GM12874 (cell line): ENCODE measurements at regions not wholly inside any gene's neighbourhood (a gene's known extent, or its start where the extent isn't known, plus 50 kb on each side); places are given as distances from the start of the nearest gene placed in this dataset.

Experiments
- TF ChIP-seq, protein P1 (sequence below): IDR thresholded peaks from 2 replicates; pipeline ENCODE4 v1.5.1; 2011; ENCODE audit warnings: low read depth, mild to moderate bottlenecking, control low read depth, low read length, moderate library complexity; ENCODE audit not compliant: insufficient read depth

DNA sequence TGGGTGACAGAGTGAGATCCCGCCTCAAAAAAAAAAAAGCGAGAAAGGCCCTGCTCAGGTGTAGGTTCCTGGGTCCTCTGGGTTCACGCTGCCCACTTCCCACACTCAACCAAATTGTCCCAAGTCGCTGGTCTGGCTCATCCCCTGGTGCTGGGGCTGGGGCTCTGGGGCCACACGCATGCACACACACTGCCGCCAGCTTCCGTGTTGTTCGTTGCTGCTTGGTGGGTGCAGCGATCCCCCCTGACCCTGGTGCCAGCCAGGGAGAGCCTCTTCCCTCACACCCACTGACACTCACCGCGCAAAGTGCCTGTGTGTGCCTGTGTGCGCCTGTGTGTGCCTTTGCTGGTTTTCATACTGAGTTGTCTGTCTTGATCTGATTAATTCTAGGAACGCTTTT, 124.1 kb upstream of the NKX1-1 start:
- TF ChIP-seq, protein P1, sequence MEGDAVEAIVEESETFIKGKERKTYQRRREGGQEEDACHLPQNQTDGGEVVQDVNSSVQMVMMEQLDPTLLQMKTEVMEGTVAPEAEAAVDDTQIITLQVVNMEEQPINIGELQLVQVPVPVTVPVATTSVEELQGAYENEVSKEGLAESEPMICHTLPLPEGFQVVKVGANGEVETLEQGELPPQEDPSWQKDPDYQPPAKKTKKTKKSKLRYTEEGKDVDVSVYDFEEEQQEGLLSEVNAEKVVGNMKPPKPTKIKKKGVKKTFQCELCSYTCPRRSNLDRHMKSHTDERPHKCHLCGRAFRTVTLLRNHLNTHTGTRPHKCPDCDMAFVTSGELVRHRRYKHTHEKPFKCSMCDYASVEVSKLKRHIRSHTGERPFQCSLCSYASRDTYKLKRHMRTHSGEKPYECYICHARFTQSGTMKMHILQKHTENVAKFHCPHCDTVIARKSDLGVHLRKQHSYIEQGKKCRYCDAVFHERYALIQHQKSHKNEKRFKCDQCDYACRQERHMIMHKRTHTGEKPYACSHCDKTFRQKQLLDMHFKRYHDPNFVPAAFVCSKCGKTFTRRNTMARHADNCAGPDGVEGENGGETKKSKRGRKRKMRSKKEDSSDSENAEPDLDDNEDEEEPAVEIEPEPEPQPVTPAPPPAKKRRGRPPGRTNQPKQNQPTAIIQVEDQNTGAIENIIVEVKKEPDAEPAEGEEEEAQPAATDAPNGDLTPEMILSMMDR: no peak

DNA sequence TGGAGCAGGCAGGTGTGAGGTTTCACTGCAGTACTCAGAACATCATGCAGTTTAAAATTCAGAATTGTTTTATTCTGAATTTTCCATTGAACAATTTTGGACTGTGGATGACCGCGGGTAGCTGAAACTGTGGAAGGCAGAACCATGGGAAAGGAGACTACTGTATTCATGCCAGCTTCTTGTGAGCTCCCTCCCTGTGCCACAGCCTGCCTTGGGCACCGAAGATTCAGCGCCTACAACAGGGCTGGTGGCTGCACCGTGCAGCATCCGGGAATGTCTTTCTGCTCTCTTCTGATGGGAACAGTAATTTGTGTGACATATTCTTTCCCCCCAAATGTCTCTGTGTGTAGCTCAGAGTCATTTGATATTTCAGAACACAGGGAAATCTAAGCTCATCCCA, 118.5 kb upstream of the NKX1-1 start:
- TF ChIP-seq, protein P1: no peak

DNA sequence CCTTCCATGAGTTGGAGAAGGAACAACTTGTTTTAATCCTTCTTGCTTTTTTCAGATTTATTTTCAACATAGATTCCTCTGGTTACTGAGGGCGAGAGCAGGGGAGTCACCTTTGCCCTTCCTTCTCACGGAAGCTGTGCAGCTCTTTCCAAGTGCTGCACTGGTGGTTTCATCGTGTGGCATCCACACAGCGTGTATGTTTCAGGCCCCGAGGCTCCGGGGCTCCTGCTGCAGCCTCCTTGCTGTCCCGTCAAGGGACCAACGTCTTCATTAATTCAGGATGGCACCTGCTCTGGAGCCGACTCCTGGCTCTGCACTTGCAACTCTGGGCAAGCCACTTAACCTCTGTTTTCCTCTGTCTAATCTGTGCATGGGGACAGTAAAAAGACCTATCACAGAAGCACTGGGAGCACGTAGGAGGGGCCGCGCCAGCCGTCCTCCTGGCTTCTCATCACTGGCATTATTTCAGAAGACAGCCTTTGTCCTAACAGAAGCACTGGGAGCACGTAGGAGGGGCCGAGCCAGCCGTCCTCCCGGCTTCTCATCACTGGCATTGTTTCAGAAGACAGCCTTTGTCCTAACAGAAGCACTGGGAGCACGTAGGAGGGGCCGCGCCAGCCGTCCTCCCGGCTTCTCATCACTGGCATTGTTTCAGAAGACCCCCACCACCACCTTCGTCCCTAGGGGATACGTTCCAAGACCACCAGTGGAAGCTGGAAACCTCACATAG, 117.8 kb upstream of the NKX1-1 start:
- TF ChIP-seq, protein P1: no peak

DNA sequence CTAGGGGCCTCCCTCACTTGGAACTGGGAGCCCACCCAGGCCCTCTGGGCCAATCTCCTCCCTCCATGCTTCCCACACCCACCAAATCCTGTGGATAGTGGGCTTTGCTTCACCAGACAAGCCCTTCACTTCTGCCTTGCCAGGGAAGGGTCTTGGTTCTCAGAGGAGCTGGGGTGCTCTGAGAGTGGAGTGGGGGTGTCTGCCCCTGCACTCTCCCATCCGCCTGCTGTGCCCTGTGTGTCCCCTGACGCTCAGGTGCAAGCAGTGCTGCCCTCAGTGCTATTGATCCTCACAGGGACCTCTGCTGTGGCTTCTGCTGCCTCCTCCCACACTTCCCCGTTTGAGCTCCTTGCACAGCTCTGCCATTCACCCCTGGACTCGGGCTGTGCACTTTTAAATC, 117.3 kb upstream of the NKX1-1 start:
- TF ChIP-seq, protein P1: no peak

DNA sequence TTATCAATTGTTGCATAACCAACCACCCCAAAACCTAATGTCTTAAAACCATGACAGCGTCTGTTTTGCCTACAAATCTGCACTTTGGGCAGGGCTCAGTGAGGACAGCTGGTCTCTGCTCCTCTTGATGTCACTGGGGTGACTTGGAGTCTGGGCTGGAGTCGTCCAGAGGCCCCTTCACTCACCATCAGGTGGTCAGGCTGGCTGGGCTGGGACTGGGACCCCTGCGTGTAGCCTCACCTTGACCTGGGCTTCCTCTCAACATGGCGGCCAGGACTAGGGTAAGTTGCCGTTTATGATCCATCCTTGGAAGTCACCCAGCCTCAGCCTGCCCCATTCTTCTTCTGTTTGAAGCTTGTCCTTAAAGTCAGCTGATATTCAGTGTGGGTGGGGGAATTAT, 116.8 kb upstream of the NKX1-1 start:
- TF ChIP-seq, protein P1: no peak

DNA sequence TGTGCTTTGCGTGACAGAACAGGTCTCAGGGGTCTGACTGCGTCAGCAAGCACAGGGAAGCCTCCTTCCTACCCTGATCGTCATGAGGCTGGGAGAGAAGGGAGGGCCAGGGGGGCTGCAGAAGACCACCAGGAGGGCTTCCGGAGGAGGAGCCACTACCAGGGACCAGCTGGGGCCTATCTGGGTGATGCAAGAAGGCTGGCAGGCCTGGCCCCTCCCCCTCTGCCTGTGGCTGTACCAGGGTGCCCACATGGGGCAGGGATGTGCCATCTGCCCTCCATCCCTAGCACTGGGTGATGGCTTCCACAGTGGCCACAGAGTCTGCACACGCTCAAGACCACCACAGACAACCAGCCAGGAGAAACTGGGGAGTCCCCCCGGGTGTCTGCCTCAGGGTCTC, 116.4 kb upstream of the NKX1-1 start:
- TF ChIP-seq, protein P1: no peak

DNA sequence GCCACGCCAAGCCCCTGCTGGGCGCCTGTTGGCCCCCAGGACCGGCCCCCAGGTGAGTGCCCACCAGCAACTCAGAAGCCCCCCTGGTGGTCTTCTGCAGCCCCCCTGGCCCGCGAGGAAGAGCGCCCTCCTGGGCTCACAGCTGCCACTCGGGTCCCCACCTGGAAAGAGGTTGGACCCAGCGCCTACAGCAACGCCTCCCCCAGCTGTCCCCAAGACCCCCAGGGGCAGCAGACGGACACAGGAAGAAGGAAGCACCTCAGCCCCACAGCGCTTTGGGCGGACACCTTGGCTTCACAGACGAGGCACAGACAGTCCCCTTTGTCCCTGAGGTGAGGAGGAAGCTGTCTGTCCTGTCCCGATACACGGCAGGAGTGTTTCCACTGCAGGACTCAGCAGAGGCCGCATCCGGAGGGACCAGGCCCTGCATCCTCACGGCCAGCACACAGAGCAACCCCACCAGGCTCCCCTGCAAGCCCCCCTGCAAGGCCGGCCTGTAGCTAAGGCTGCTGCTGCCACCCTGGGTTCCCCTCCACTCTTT, 115.6 kb upstream of the NKX1-1 start:
- TF ChIP-seq, protein P1: no peak
